GM10266 (cell line): ENCODE measurements at regions not wholly inside any gene's neighbourhood (a gene's known extent, or its start where the extent isn't known, plus 50 kb on each side); places are given as distances from the start of the nearest gene placed in this dataset.

Experiments used
- DNase-seq: peaks from one replicate; pipeline ENCODE4 v3.0.0; 2012; ENCODE audit errors: extremely low spot score
- TF ChIP-seq, protein P1 (sequence below): IDR thresholded peaks from 2 replicates; pipeline ENCODE4 v1.5.1; 2012; ENCODE audit warnings: mild to moderate bottlenecking, low read depth; ENCODE audit not compliant: control insufficient read depth, insufficient read depth; ENCODE audit errors: missing control alignments

DNA sequence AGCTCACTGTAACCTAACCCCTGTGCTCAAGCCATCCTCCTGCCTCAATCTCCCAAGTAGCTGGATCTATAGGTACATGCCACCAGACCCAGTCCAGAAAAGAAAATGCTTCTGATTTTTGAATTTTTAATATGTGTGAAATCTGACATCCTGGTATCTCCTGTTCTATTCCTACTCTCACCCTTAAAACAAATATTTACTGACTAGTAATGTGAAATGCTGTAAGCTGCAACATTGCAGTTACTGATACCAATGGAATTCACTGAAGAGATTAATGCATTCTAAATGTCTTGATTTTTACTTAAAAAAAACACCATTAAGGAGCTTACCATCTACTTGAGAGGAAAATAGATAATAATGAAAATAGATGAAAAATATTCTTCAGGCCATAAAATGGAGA is 162.7 kb upstream of the TSLP start:
- DNase-seq, result no peak
- TF ChIP-seq, protein P1, sequence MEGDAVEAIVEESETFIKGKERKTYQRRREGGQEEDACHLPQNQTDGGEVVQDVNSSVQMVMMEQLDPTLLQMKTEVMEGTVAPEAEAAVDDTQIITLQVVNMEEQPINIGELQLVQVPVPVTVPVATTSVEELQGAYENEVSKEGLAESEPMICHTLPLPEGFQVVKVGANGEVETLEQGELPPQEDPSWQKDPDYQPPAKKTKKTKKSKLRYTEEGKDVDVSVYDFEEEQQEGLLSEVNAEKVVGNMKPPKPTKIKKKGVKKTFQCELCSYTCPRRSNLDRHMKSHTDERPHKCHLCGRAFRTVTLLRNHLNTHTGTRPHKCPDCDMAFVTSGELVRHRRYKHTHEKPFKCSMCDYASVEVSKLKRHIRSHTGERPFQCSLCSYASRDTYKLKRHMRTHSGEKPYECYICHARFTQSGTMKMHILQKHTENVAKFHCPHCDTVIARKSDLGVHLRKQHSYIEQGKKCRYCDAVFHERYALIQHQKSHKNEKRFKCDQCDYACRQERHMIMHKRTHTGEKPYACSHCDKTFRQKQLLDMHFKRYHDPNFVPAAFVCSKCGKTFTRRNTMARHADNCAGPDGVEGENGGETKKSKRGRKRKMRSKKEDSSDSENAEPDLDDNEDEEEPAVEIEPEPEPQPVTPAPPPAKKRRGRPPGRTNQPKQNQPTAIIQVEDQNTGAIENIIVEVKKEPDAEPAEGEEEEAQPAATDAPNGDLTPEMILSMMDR, result no peak

DNA sequence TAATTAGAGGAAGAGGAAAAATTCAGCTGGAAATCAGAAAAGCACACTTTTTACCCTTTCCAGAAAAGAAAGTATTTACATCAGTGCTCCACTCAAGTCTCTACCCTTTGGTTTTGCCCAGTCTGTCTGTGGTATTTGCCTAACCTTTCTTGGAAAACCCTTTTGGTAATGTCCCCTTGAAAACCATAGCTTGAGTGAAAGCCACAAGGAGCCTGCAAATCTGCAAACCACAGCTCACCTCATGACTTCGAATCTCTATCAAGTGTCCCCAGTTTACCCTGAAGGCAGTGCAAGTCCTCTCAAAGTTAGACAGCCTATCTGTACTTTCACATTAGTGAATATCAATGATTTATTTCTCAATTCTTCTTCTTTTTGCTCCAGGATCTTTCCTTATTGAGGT is 162.1 kb upstream of the TSLP start:
- TF ChIP-seq, protein P1, result no peak
- DNase-seq, result no peak

DNA sequence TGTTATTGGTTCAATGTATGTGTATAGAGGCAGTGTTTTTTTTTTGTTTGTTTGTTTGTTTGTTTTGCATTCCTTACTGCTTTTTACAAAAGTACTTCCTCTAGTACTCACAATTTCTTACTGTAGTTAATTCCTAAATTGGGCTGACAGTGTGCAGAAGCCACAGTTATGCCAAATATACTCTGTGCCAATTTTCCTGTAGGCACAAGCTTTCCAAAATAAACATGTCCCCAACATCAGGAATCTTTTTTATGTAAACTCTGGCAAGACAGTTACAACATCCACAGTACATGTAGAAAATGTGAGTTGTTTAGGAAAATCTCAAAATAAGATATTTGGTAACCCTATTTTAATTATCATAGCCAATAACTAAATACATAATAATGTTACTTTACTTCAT is 161.6 kb upstream of the TSLP start:
- TF ChIP-seq, protein P1, result no peak
- no peak for DNase-seq

DNA sequence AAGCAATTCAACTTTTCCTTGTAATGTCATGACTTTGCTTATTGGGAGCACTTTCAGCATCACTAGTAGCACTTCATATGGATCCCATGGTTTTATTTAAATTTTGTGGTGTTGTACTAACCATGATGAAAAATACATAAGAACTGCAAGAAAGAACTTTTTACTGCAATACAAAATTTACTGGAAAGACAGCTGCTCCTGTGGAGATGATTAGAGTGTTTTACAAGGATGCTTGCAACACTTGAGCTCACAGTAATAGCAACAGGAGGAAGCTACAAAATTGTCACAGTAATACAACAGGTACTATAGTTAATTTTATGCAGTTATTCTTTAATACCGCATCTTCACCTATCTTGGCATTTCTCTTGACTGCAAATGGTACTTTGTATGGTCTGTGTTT is 158.3 kb upstream of the TSLP start:
- no peak for DNase-seq
- TF ChIP-seq, protein P1, result no peak

DNA sequence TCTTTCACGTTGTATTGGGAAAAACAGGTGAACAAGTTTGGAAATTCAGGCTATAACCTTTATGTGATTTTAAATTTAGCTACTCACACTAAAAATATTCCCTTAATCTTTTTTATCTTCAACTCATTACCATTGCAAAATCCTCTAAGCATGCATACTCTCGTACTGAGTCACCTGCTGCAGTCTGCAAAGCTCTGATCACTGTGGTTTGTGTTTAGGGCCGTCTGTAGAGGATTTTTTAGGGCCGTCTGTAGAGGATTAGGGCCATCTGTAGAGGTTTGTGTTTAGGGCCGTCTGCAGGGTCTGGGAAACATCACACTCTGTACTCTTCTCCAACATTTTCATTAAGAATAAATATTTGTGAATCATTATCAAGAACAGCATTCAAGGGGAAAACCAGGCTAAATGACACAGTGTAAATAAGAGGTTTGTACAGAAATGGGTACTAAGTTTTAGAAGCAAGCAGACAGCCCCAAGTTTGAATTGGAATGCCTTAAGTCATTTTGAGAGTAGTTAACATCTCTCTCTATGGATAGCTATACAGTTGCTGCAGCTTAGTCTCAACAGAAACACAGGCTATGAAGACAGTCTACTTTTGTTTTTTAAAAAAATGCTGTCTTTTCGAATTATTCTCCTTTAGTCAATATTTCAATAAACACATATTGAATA is 155.0 kb upstream of the TSLP start:
- DNase-seq, result no peak
- TF ChIP-seq, protein P1, result no peak

DNA sequence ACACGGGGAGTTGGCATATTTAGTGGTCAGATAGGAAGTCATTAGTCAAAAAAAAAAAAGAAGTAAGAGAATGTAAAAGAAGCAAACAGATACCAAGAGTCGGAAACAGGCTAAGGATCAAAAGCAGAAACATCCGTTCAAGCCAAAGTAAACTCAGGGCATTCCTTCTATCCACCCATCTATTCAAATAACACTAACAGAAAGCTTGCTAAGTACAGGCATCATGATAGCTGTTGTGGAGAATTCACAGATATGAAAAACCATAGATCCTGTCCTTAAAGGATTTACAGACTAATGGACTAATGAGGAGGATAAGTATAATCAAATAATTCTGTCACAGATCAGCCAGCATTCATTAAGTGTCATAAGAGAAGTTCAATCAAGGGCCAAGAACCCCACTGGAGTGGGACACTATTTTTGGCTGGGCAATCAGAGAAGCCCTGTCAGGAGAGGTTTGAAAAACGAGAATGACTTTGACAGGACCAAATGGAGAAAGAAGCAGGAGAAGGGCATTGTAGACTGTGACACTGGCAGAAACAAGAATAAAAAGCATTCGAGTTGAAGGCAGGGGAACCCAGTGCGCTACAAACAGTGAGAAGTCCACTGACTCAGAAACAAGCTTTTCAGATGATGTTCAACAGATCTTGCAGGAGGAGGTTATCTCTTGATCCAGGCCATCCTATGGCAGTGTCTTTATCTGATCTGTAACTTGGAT is 154.2 kb upstream of the TSLP start:
- TF ChIP-seq, protein P1, result no peak
- no peak for DNase-seq

DNA sequence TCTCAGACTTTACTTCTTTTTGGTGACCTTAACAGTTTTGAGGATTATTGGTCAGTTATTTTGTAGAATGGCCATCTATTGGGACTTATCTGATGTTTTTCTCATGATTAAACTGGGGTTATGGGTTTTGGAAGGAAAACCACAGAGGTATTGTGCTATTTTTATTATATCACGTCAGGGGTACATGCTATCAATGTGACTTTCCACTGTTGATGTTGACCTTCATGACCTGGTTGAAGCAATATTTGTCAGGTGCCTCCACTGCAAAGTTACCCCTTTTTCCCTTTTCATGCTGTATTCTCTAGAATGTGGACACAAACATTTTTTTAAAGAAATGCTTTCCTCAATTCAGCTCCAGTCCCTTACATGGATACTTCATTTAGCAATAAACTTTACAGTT is 152.8 kb upstream of the TSLP start:
- no peak for DNase-seq
- TF ChIP-seq, protein P1, result no peak
